GM21528 (cell line): ENCODE measurements at regions not wholly inside any gene's neighbourhood (a gene's known extent, or its start where the extent isn't known, plus 50 kb on each side); places are given as distances from the start of the nearest gene placed in this dataset.

Experiments used
- ATAC-seq: cut with Tn5 transposase; IDR thresholded peaks from one replicate; pipeline ENCODE4 v1.9.1; 2021; ENCODE audit warnings: mild to moderate bottlenecking, moderate library complexity; ENCODE audit not compliant: unreplicated experiment, low FRiP score

- no peak for ATAC-seq
These were observed 251.7 kb downstream of the FZD1 start for GRCh38 chr7:91515961-91516360.

- ATAC-seq: no peak
These were observed 253.1 kb downstream of the FZD1 start for GRCh38 chr7:91517201-91517785.

- no peak for ATAC-seq
These were observed 253.8 kb downstream of the FZD1 start for GRCh38 chr7:91518058-91518457.

GRCh38 chr7:91519241-91520158 is 255.3 kb downstream of the FZD1 start:
- no peak for ATAC-seq

GRCh38 chr7:91520645-91521044 is 256.4 kb downstream of the FZD1 start:
- ATAC-seq: no peak

- no peak for ATAC-seq
These were observed 262.2 kb downstream of the FZD1 start for GRCh38 chr7:91526404-91526803.

- no peak for ATAC-seq
These were observed 263.2 kb downstream of the FZD1 start for GRCh38 chr7:91527460-91527859.

GRCh38 chr7:91533996-91534395 is 269.8 kb downstream of the FZD1 start:
- no peak for ATAC-seq

GRCh38 chr7:91537260-91538152 is 273.3 kb downstream of the FZD1 start:
- ATAC-seq: no peak

- ATAC-seq: no peak
These were observed 277.4 kb downstream of the FZD1 start for GRCh38 chr7:91541641-91542040.

- ATAC-seq: no peak
These were observed 279.4 kb downstream of the FZD1 start for GRCh38 chr7:91543646-91544045.

GRCh38 chr7:91549878-91550277 is 285.6 kb downstream of the FZD1 start:
- ATAC-seq: no peak

- ATAC-seq: no peak
These were observed 286.7 kb downstream of the FZD1 start for GRCh38 chr7:91550931-91551330.

GRCh38 chr7:91551377-91552175 is 287.3 kb downstream of the FZD1 start:
- ATAC-seq: no peak

GRCh38 chr7:91553410-91553895 is 289.2 kb downstream of the FZD1 start:
- no peak for ATAC-seq

GRCh38 chr7:91554883-91555282 is 290.6 kb downstream of the FZD1 start:
- no peak for ATAC-seq

GRCh38 chr7:91556239-91556638 is 292.0 kb downstream of the FZD1 start:
- no peak for ATAC-seq

- ATAC-seq: no peak
These were observed 292.9 kb downstream of the FZD1 start for GRCh38 chr7:91556956-91557650.

- peak; percentile 75 for ATAC-seq
These were observed 293.7 kb downstream of the FZD1 start for GRCh38 chr7:91557789-91558404.
